ENCODE measurements at regions not wholly inside any gene's neighbourhood (a gene's known extent, or its start where the extent isn't known, plus 50 kb on each side); places are given as distances from the start of the nearest gene placed in this dataset.

DNA sequence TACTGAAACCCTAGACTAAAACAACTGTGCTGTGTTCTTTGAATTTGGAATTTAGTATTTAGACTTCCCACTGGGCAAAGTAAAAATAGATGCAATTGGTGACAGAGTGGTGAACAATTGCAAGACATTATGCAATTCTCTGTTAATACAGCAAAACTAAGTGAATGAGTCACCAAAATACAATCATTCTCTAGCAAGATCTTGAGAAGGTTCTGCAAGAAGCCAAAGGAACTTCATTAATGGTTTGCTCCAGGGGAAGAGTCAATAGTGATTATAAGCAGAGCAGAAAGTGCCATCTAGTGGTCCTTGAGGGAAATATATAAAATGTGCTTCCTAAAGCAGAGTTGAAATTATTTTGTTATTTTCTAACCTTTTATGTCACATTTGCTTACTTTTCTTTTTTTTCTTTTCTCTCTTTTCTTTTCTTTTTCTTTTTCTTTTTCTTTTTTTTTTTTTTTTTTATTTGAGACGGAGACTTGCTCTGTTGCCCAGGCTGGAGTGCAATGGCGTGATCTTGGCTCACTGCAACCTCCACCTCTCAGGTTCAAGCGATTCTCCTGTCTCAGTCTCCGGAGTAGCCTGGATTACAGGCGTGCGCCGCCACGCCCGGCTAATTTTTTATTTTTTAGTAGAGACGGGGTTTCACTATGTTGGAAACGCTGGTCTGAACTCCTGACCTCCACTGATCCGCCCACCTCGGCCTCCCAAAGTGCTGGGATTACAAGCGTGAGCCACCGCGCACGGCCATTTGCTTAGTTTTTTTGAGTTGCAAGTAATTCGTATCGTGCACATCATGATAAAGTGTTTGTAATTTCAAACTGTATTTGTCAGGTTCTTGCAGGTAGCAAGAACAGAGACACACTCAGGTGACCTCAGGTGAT lies 99.2 kb downstream of the CTH start:
- Histone ChIP-seq H3K4me2 (no peak overlapping the region), H3K27ac (no peak overlapping the region), H3K9me3 (no peaks in the 10 kb centered on the region), H3K4me3 (no peak overlapping the region), H3K27me3 (no peaks in the 10 kb centered on the region), H3K9ac (no peak overlapping the region), H3K4me1 (no peaks in the 10 kb centered on the region), H4K20me1 (no peaks in the 10 kb centered on the region), H3K36me3 (no peaks in the 10 kb centered on the region)
- no peak for TF ChIP-seq Cebpa-rat (IDR thresholded peaks at IDR 0.05)

DNA sequence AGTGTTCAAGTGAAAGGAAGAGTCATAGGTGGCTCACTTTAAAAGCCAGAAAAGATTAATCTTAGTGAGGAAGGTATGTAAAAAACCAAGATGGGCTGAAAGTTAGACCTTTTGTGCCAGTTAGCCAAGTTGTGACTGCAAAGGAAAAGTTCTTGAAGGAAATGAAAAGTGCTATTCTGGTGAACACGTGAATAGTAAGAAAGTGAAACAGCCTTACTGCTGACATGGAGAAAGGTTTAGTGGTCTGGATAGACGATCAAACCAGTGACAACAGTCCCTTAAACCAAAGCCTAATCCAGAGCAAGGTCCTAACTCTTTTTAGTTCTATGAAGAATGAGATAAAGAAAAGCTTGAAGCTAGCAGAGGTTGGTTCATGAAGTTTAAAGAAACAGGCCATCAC lies 106.4 kb downstream of the CTH start:
- H3K4me2 ChIP-seq = no peak overlapping the region

DNA sequence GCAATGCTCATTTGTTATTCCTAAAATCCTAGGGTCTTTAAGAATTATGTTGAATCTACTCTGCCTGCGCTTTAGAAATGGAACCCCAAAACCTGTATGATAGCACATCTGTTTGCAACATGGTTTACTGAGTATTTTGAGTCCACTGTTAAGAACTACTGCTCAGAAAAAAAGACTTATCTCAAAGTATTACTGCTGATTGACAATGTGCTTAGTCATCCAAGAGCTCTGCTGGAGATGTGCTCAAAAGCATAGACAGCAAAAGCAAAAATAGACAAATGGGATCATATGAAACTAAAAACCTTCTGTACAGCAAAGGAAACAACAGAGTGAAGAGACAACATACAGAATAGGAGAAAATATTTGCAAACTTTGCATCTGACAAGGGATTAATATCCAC lies 107.0 kb downstream of the CTH start:
- no peak overlapping the region for H3K4me3 ChIP-seq
- H3K27me3 ChIP-seq = no peaks in the 10 kb centered on the region
- TF ChIP-seq Cebpa-rat (IDR thresholded peaks at IDR 0.05) = no peak
- no peak overlapping the region for H3K9ac ChIP-seq
- H3K36me3 ChIP-seq = no peaks in the 10 kb centered on the region
- H3K27ac ChIP-seq = no peak overlapping the region
- H3K4me1 ChIP-seq = no peaks in the 10 kb centered on the region
- H3K4me2 ChIP-seq = no peak overlapping the region
- H4K20me1 ChIP-seq = no peaks in the 10 kb centered on the region
- no peaks in the 10 kb centered on the region for H3K9me3 ChIP-seq

More for the DNA sequence above, 106.4 kb downstream of the CTH start:
- H3K4me1 ChIP-seq = no peaks in the 10 kb centered on the region
- H3K27me3 ChIP-seq = no peaks in the 10 kb centered on the region
- no peak overlapping the region for H3K27ac ChIP-seq
- H3K36me3 ChIP-seq = no peaks in the 10 kb centered on the region
- H3K9ac ChIP-seq = no peak overlapping the region
- H4K20me1 ChIP-seq = no peaks in the 10 kb centered on the region
- TF ChIP-seq Cebpa-rat (IDR thresholded peaks at IDR 0.05) = no peak
- H3K9me3 ChIP-seq = no peaks in the 10 kb centered on the region
- H3K4me3 ChIP-seq = no peak overlapping the region

DNA sequence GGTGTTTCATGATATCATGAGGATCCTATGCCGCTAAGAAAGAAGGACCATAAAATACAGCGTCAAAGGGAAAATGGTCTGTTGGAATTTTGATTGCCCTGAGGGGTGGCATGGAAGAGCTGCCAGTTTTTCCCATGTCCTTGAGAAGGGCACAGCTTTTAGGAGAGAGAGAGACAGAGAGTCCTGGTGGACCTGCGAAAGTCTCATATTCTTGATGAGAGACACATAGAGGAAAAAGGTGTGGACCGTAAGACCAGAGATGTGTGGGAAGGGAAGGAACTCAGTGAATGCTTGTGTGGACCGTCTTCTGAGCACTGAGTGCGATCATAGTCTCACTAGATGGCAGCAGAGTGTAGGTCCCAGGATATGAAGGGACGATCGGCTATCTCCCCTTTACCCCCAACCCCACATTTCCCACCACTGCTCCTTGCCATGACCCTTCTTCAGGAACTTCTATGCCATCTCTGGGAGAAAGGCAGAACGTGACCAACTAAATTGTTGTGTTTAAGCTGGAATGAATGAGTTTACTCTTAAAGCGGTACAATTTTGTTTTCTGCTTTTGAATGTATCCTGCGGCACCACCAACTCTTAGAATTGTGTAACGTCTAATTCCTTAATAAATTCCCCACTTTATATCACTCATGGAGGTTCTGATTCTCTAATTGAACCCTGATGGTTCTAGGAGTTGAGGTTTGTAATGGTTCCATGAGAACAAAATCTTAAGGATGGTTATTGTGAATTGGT lies 117.7 kb downstream of the CTH start:
- Histone ChIP-seq H3K9ac (no peak overlapping the region), H3K4me2 (no peak overlapping the region), H3K36me3 (no peaks in the 10 kb centered on the region), H4K20me1 (no peaks in the 10 kb centered on the region), H3K27me3 (no peaks in the 10 kb centered on the region), H3K9me3 (no peaks in the 10 kb centered on the region), H3K4me3 (no peak overlapping the region), H3K4me1 (no peaks in the 10 kb centered on the region), H3K27ac (no peak overlapping the region)
- TF ChIP-seq Cebpa-rat (IDR thresholded peaks at IDR 0.05) = no peak

DNA sequence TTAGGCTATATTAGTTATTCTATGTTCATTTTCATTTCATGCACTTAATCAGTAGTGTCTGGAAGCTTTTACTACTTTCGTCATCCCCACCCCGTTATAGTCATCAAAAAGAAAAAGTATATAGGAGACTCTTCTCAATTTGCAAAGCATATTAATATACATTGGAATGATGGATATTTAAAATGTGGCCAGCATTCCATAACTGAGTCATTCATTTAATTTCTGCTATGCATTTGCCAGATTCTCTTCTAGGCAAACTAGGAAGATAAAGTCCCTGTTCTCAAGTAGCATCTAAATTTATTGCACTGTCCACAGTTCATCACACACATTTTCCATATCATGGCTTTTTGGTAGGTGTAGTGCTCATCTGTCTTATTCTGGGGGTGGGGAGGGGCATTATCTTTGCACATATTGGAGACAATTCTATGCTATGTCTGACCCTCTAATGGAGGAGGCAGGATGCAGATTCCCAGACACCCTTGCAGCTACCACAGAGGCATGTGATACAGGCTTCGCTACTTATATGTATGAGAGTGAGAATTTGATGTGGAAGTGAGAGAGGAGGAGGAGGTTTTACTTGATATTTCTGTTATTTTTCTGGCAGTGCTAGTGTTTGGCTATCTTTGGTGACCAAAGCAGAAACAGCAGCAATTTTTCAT lies 125.8 kb downstream of the CTH start:
- Histone ChIP-seq H3K9ac (no peak overlapping the region), H3K27me3 (no peaks in the 10 kb centered on the region), H3K4me2 (no peak overlapping the region), H3K27ac (no peak overlapping the region), H3K9me3 (no peaks in the 10 kb centered on the region), H3K36me3 (no peaks in the 10 kb centered on the region), H3K4me3 (no peak overlapping the region), H4K20me1 (no peaks in the 10 kb centered on the region), H3K4me1 (no peaks in the 10 kb centered on the region)
- TF ChIP-seq Cebpa-rat (IDR thresholded peaks at IDR 0.05) = no peak

DNA sequence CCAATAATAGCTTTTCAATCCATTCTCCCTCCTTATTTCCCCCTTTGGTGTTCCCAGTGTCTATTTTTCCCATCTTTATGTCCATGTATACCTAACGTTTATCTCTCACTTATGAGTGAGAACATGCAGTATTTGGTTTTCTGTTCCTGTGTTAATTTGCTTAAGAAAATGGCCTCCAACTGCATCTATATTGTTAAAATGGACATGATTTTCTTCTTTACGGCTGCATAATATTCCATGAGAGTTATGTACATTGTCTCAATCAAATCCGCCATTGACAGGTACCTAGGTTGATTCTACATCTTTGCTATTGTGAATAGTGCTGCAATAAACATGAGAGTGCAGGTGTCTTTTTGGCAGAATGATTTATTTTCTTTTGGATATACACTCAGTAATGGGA lies 126.7 kb downstream of the CTH start:
- H3K9me3 ChIP-seq = no peaks in the 10 kb centered on the region
- H3K27me3 ChIP-seq = no peaks in the 10 kb centered on the region
- H3K4me3 ChIP-seq = no peak overlapping the region
- H3K27ac ChIP-seq = no peak overlapping the region
- H3K4me1 ChIP-seq = no peaks in the 10 kb centered on the region
- no peaks in the 10 kb centered on the region for H3K36me3 ChIP-seq
- no peak for TF ChIP-seq Cebpa-rat (IDR thresholded peaks at IDR 0.05)
- H3K9ac ChIP-seq = no peak overlapping the region
- no peaks in the 10 kb centered on the region for H4K20me1 ChIP-seq
- no peak overlapping the region for H3K4me2 ChIP-seq

DNA sequence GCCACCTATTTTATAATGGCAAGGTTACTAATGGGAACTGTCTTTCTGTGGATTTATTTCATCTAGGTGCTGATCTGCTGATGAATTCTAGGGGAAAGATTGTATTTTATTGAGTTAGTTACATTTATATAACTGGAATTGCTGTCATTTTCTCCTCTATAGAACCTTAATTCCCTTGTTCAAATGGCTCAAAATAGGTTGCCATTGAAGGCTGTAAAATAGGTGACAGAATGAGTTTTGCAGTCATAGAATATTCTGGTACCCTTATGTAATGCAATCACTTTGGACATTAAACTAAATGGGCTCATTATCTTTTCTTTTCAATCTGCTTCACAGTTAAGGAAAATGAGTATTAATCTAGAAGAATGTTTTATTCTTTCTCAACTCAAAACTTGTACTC lies 131.0 kb downstream of the CTH start:
- TF ChIP-seq Cebpa-rat (IDR thresholded peaks at IDR 0.05) = no peak
- no peak overlapping the region for H3K4me2 ChIP-seq
- no peak overlapping the region for H3K27ac ChIP-seq
- no peaks in the 10 kb centered on the region for H4K20me1 ChIP-seq
- H3K4me3 ChIP-seq = no peak overlapping the region
- no peaks in the 10 kb centered on the region for H3K4me1 ChIP-seq
- H3K9ac ChIP-seq = no peak overlapping the region
- no peaks in the 10 kb centered on the region for H3K36me3 ChIP-seq
- H3K9me3 ChIP-seq = no peaks in the 10 kb centered on the region
- H3K27me3 ChIP-seq = no peaks in the 10 kb centered on the region

DNA sequence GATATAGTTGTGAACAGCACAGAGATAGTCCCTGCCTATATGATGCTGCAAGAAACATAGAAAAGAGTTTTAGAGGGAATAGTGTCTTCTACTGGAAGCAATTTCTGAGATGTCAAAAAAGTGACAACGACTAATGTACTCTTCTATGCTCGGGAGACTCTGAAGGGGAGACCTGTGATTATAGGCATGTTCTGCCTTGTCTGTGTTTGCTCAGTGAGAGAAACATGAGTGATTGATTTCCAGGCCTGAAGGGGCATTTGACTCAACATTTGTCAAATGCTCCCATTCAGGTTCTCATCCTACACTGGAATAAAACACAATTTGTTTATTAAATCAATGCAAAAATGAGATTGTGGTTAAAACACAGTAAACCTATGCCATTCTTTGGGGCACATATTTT lies 131.8 kb downstream of the CTH start:
- Histone ChIP-seq H3K27ac (no peak overlapping the region), H3K9me3 (no peaks in the 10 kb centered on the region), H3K36me3 (no peaks in the 10 kb centered on the region), H3K4me3 (no peak overlapping the region), H3K9ac (no peak overlapping the region), H3K27me3 (no peaks in the 10 kb centered on the region), H3K4me2 (no peak overlapping the region), H3K4me1 (no peaks in the 10 kb centered on the region), H4K20me1 (no peaks in the 10 kb centered on the region)
- TF ChIP-seq Cebpa-rat (IDR thresholded peaks at IDR 0.05) = no peak

DNA sequence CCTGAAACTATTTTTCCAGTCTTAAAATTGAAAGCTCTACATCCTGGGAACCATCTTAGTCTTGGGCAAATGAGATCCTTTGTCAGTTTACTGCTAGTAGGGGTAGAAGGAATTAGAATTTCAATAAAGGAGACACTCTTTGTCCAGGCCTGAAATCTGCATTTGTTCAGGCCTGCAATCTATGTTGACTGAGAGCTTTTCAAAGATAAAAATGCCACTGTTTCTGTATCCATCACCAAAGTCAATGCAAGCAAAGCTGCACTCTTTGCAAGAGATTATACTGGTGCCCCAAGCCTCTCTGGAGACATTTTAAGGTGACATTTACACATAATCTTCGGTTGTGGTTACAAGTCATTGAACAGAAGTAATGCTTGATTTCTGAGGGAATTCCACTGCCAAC lies 135.7 kb downstream of the CTH start:
- H4K20me1 ChIP-seq = no peaks in the 10 kb centered on the region
- no peaks in the 10 kb centered on the region for H3K9me3 ChIP-seq
- no peaks in the 10 kb centered on the region for H3K4me1 ChIP-seq
- no peaks in the 10 kb centered on the region for H3K36me3 ChIP-seq
- TF ChIP-seq Cebpa-rat (IDR thresholded peaks at IDR 0.05) = no peak
- H3K27me3 ChIP-seq = no peaks in the 10 kb centered on the region
- no peak overlapping the region for H3K9ac ChIP-seq
- H3K27ac ChIP-seq = no peak overlapping the region
- H3K4me2 ChIP-seq = no peak overlapping the region
- H3K4me3 ChIP-seq = no peak overlapping the region

Measured in BLaER1 (cell line).